Loucy (cell line): ENCODE measurements at regions not wholly inside any gene's neighbourhood (a gene's known extent, or its start where the extent isn't known, plus 50 kb on each side); places are given as distances from the start of the nearest gene placed in this dataset.
"Not testable (repeated sequence)": the region's sequence is repeated elsewhere in the genome, so short reads cannot be mapped to it uniquely, and the experiment has no call there.

Experiments used
- H2AFZ ChIP-seq: fragments of 200-600 bp; sonication (generic); 2 replicates; pipeline ENCODE4 v1.6.0; 2016; ENCODE audit warnings: antibody characterized with exemption, mild to moderate bottlenecking, low read length, moderate library complexity
- H3F3A ChIP-seq: fragments of 200-600 bp; 2 replicates; pipeline ENCODE4 v1.6.0; 2016; ENCODE audit warnings: antibody characterized with exemption, low read depth, mild to moderate bottlenecking
- H3K27me3 ChIP-seq: fragments of 200-600 bp; sonication (generic); 2 replicates; pipeline ENCODE4 v1.6.1; 2014; ENCODE audit warnings: low read length, mild to moderate bottlenecking; ENCODE audit not compliant: insufficient read depth, poor library complexity, severe bottlenecking
- H3K36me3 ChIP-seq: fragments of 200-600 bp; sonication (generic); 2 replicates; pipeline ENCODE4 v1.6.1; 2016; ENCODE audit warnings: low read length; ENCODE audit not compliant: insufficient read depth
- H3K4me1 ChIP-seq: fragments of 200-600 bp; sonication (generic); 2 replicates; pipeline ENCODE4 v1.5.1; 2014; ENCODE audit warnings: low read length, mild to moderate bottlenecking; ENCODE audit not compliant: insufficient read depth, poor library complexity, severe bottlenecking
- H3K4me2 ChIP-seq: fragments of 200-600 bp; sonication (generic); 2 replicates; pipeline ENCODE4 v1.6.0; 2014; ENCODE audit warnings: antibody characterized with exemption, low read length, low read depth, mild to moderate bottlenecking; ENCODE audit not compliant: poor library complexity, severe bottlenecking
- H3K4me3 ChIP-seq: fragments of 200-600 bp; sonication (generic); 2 replicates; pipeline ENCODE4 v1.5.1; 2014; ENCODE audit warnings: low read length, mild to moderate bottlenecking, mixed read lengths; ENCODE audit not compliant: poor library complexity, severe bottlenecking
- H3K79me2 ChIP-seq: fragments of 200-600 bp; sonication (generic); 2 replicates; pipeline ENCODE4 v1.6.1; 2014; ENCODE audit warnings: low read length; ENCODE audit not compliant: insufficient read depth
- H3K9ac ChIP-seq: fragments of 200-600 bp; sonication (generic); 2 replicates; pipeline ENCODE4 v1.6.0; 2014; ENCODE audit warnings: mild to moderate bottlenecking, low read depth, low read length, moderate library complexity; ENCODE audit not compliant: poor library complexity, severe bottlenecking
- H3K9me2 ChIP-seq: fragments of 200-600 bp; sonication (generic); replicated peaks from 2 replicates; pipeline ENCODE4 v1.6.1; 2016; ENCODE audit warnings: low read depth, low read length, mixed read lengths
- H3K9me3 ChIP-seq: fragments of 200-600 bp; sonication (generic); 2 replicates; pipeline ENCODE4 v1.6.1; 2014; ENCODE audit warnings: mild to moderate bottlenecking, antibody characterized with exemption, low read length, low read depth; ENCODE audit not compliant: insufficient read depth
- H4K20me1 ChIP-seq: fragments of 200-600 bp; sonication (generic); 2 replicates; pipeline ENCODE4 v1.6.0; 2014; ENCODE audit warnings: antibody characterized with exemption, low read length, mild to moderate bottlenecking; ENCODE audit not compliant: insufficient read depth, poor library complexity, severe bottlenecking
- CTCF ChIP-seq: fragments of 200-600 bp; sonication (generic); conservative IDR thresholded peaks from 2 replicates; pipeline ENCODE4 v1.5.1; 2014; ENCODE audit warnings: mild to moderate bottlenecking, antibody characterized with exemption, low read length
- EZH2phosphoT487 ChIP-seq: fragments of 200-600 bp; IDR thresholded peaks from 2 replicates; pipeline ENCODE4 v1.6.1; 2018; ENCODE audit warnings: antibody characterized with exemption, mild to moderate bottlenecking, moderate library complexity, borderline replicate concordance

- Histone ChIP-seq H2AFZ (no peak overlapping the region), H3K9me3 (no peaks in the 10 kb centered on the region), H3K9ac (no peak overlapping the region), H3F3A (no peaks in the 10 kb centered on the region), H3K4me1 (no peaks in the 10 kb centered on the region), H3K79me2 (no peaks in the 10 kb centered on the region), H4K20me1 (no peaks in the 10 kb centered on the region), H3K36me3 (no peaks in the 10 kb centered on the region), H3K4me3 (no peak overlapping the region), H3K4me2 (no peak overlapping the region), H3K27me3 (no peaks in the 10 kb centered on the region), H3K9me2 (no peaks in the 10 kb centered on the region)
- TF ChIP-seq EZH2phosphoT487 (no peak), CTCF (no peak)
Observed at GRCh38 chr5:42874621-42875198, 63.0 kb upstream of the SELENOP start.

GRCh38 chr5:42872865-42873264 lies 61.2 kb upstream of the SELENOP start:
- H3K4me1 ChIP-seq: no peaks in the 10 kb centered on the region

GRCh38 chr5:42870882-42871418 lies 59.3 kb upstream of the SELENOP start:
- no peaks in the 10 kb centered on the region for H3K9me3 ChIP-seq
- H3K79me2 ChIP-seq: no peaks in the 10 kb centered on the region
- H3K27me3 ChIP-seq: no peaks in the 10 kb centered on the region
- H3K4me1 ChIP-seq: no peaks in the 10 kb centered on the region
- TF ChIP-seq CTCF (no peak), EZH2phosphoT487 (no peak)
- no peak overlapping the region for H3K4me3 ChIP-seq
- no peaks in the 10 kb centered on the region for H3F3A ChIP-seq
- no peak overlapping the region for H3K9ac ChIP-seq
- no peak overlapping the region for H2AFZ ChIP-seq
- H4K20me1 ChIP-seq: no peaks in the 10 kb centered on the region
- no peak overlapping the region for H3K4me2 ChIP-seq
- H3K36me3 ChIP-seq: no peaks in the 10 kb centered on the region
- no peaks in the 10 kb centered on the region for H3K9me2 ChIP-seq

More at GRCh38 chr5:42872865-42873264, 61.2 kb upstream of the SELENOP start:
- Histone ChIP-seq H3K79me2 (no peaks in the 10 kb centered on the region), H3K9ac (no peak overlapping the region), H3F3A (no peaks in the 10 kb centered on the region), H3K9me3 (no peaks in the 10 kb centered on the region), H2AFZ (no peak overlapping the region), H3K4me3 (no peak overlapping the region), H3K27me3 (no peaks in the 10 kb centered on the region), H3K9me2 (no peaks in the 10 kb centered on the region), H3K4me2 (no peak overlapping the region), H4K20me1 (no peaks in the 10 kb centered on the region), H3K36me3 (no peaks in the 10 kb centered on the region)
- TF ChIP-seq EZH2phosphoT487 (no peak), CTCF (no peak)

GRCh38 chr5:42868417-42868816 lies 56.7 kb upstream of the SELENOP start:
- not testable (repeated sequence) for H3K4me2 ChIP-seq, H3K27me3 ChIP-seq, H3K79me2 ChIP-seq, H3K9ac ChIP-seq, H3K4me1 ChIP-seq, H3K9me2 ChIP-seq, H3K36me3 ChIP-seq, H4K20me1 ChIP-seq, H3F3A ChIP-seq, H3K4me3 ChIP-seq, H2AFZ ChIP-seq, H3K9me3 ChIP-seq

- not testable (repeated sequence) for H3K4me2 ChIP-seq, H3F3A ChIP-seq, H3K4me3 ChIP-seq, H3K9ac ChIP-seq, H3K9me2 ChIP-seq, H3K9me3 ChIP-seq, H2AFZ ChIP-seq, H4K20me1 ChIP-seq, H3K36me3 ChIP-seq, H3K27me3 ChIP-seq, H3K79me2 ChIP-seq, H3K4me1 ChIP-seq
Observed at GRCh38 chr5:42864749-42865148, 53.1 kb upstream of the SELENOP start.
